Fibroblast of lung (primary cell): ENCODE measurements at regions not wholly inside any gene's neighbourhood (a gene's known extent, or its start where the extent isn't known, plus 50 kb on each side); places are given as distances from the start of the nearest gene placed in this dataset.

ENCODE experiments used
- EZH2 ChIP-seq: IDR thresholded peaks from 2 replicates; pipeline ENCODE4 v1.5.1; 2012; ENCODE audit warnings: low read length, control low read depth, mild to moderate bottlenecking; ENCODE audit errors: missing control alignments
- TF ChIP-seq, protein P1 (sequence below), 2 donors: IDR thresholded peaks in 1 of 2; conservative IDR thresholded peaks in 1 of 2; 1 replicate in 1 of 2; 2 replicates in 1 of 2; pipeline ENCODE4 v1.5.1; 2011 to 2012; ENCODE audit warnings: low read length in 2 of 2, control low read depth in 1 of 2, inconsistent platforms in 1 of 2, low read depth in 1 of 2, mild to moderate bottlenecking in 1 of 2

DNA sequence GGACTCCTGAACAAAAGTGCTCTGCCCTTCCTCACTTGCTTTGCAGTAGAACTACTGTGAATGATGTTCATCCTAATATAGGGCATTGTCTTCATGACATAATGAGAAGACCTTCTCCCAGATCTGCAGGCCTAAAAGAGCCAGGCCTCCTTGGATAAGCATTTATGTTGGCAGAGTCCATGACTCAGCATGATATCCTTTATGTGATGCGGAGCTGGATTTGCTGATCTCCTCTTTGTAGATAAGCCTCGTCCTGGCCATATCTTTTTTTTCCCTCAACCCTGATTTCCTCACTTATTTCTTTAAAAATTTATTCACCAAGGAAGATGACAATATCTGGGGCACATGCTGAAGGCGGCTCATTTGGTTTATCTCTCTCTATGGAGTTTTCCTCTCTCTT lies 62.4 kb upstream of the TAS2R1 start:
- TF ChIP-seq, protein P1, sequence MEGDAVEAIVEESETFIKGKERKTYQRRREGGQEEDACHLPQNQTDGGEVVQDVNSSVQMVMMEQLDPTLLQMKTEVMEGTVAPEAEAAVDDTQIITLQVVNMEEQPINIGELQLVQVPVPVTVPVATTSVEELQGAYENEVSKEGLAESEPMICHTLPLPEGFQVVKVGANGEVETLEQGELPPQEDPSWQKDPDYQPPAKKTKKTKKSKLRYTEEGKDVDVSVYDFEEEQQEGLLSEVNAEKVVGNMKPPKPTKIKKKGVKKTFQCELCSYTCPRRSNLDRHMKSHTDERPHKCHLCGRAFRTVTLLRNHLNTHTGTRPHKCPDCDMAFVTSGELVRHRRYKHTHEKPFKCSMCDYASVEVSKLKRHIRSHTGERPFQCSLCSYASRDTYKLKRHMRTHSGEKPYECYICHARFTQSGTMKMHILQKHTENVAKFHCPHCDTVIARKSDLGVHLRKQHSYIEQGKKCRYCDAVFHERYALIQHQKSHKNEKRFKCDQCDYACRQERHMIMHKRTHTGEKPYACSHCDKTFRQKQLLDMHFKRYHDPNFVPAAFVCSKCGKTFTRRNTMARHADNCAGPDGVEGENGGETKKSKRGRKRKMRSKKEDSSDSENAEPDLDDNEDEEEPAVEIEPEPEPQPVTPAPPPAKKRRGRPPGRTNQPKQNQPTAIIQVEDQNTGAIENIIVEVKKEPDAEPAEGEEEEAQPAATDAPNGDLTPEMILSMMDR (conservative IDR thresholded peaks at IDR 0.05 in 1 of 2, IDR thresholded peaks at IDR 0.05 in 1 of 2; ENCODE audit: low read depth in 1 of 2, low read length in 2 of 2), result no peak
- no peak for TF ChIP-seq EZH2
